A549 (cell line): ENCODE measurements at regions not wholly inside any gene's neighbourhood (a gene's known extent, or its start where the extent isn't known, plus 50 kb on each side); places are given as distances from the start of the nearest gene placed in this dataset.

Experiments
- ATAC-seq, 2 experiments: fragments of 200-7000 bp in 1 of 2; fragments of >200 bp in 1 of 2; cut with Nextera tagmentation in 1 of 2; cut with Tn5 transposase in 1 of 2; 3 replicates each; pipeline versions ENCODE4 v1.8.0 to v1.9.1; 2018 to 2020; ENCODE audit warnings: mild to moderate bottlenecking in 1 of 2, moderate library complexity in 1 of 2
- CTCF ChIA-PET: fragments of 300-600 bp; sonication (Branson Sonifier 250); formaldehyde crosslinking; extraction: SDS; loops from one replicate; lab custom pipeline; 2021; ENCODE audit warnings: antibody characterized with exemption, inconsistent platforms; lab: Yijun Ruan, JAX
- POLR2A ChIA-PET: fragments of 350-600 bp; formaldehyde crosslinking; extraction: SDS; loops from one replicate; lab custom pipeline; 2021; ENCODE audit warnings: antibody characterized with exemption, inconsistent platforms; lab: Yijun Ruan, JAX
- DNase-seq, 2 experiments: peaks; one replicate each; pipeline versions ENCODE4 v3.0.0 to v3.0.0-alpha.2; 2011 to 2016; ENCODE audit warnings: low read depth in 1 of 2, low spot score in 1 of 2
- FAIRE-seq: peaks from 2 replicates; lab custom pipeline; 2011; peaks lifted over from hg19 to GRCh38; lab: Jason Lieb, UNC
- H3K27ac ChIP-seq, 2 experiments: fragments of >200 bp; sonication (Bioruptor Twin); formaldehyde crosslinking; 3 replicates each; pipeline ENCODE4 v1.5.1; 2016 to 2017
- H3K4me1 ChIP-seq: fragments of >200 bp; sonication (Bioruptor Twin); formaldehyde crosslinking; 3 replicates; pipeline ENCODE4 v1.6.1; 2016
- H3K4me2 ChIP-seq: fragments of >200 bp; sonication (Bioruptor Twin); formaldehyde crosslinking; 3 replicates; pipeline ENCODE4 v1.6.1; 2016
- H3K4me3 ChIP-seq: fragments of >200 bp; sonication (Bioruptor Twin); formaldehyde crosslinking; 3 replicates; pipeline ENCODE4 v1.5.1; 2016
- H3K9me3 ChIP-seq: fragments of >200 bp; sonication (Bioruptor Twin); formaldehyde crosslinking; 3 replicates; pipeline ENCODE4 v1.6.1; 2016
- CBX2 ChIP-seq: fragments of 200-600 bp; sonication (generic); IDR thresholded peaks from 2 replicates; pipeline ENCODE4 v1.6.1; 2016; ENCODE audit warnings: low read depth, mild to moderate bottlenecking, borderline replicate concordance
- CBX8 ChIP-seq: fragments of 200-600 bp; sonication (generic); IDR thresholded peaks from 2 replicates; pipeline ENCODE4 v1.6.1; 2016
- CHD4 ChIP-seq: fragments of 200-600 bp; sonication (generic); IDR thresholded peaks from 2 replicates; pipeline ENCODE4 v1.6.1; 2016; ENCODE audit warnings: antibody characterized with exemption, mild to moderate bottlenecking, borderline replicate concordance
- EHF ChIP-seq: fragments of 250-450 bp; sonication (Bioruptor Pico); IDR thresholded peaks from 2 replicates; pipeline ENCODE4 v1.5.0; 2020; ENCODE audit warnings: mild to moderate bottlenecking
- EHMT2 ChIP-seq: fragments of 200-600 bp; sonication (generic); IDR thresholded peaks from 2 replicates; pipeline ENCODE4 v1.6.1; 2016; ENCODE audit warnings: antibody characterized with exemption, low read depth, mild to moderate bottlenecking, moderate library complexity
- ELK1 ChIP-seq: fragments of 150-350 bp; IDR thresholded peaks from 2 replicates; pipeline ENCODE4 v1.6.1; 2014; ENCODE audit warnings: low read depth, mild to moderate bottlenecking, low read length
- EP300 ChIP-seq, 2 experiments: fragments of >200 bp; sonication (Bioruptor Twin); formaldehyde crosslinking; IDR thresholded peaks; 2 replicates in 1 of 2; 3 replicates in 1 of 2; pipeline ENCODE4 v1.6.1; 2016 to 2017
- ESRRA ChIP-seq: fragments of 150-350 bp; IDR thresholded peaks from 2 replicates; pipeline ENCODE4 v1.6.1; 2014; ENCODE audit warnings: mild to moderate bottlenecking, low read length, borderline replicate concordance
- FOXS1 ChIP-seq: fragments of 250-450 bp; sonication (Bioruptor Pico); IDR thresholded peaks from 2 replicates; pipeline ENCODE4 v1.5.0; 2020; ENCODE audit warnings: mild to moderate bottlenecking, moderate library complexity
- HOXA7 ChIP-seq: fragments of 250-450 bp; sonication (Bioruptor Pico); IDR thresholded peaks from 2 replicates; pipeline ENCODE4 v1.5.0; 2020; ENCODE audit warnings: mild to moderate bottlenecking, moderate library complexity
- HOXB5 ChIP-seq: fragments of 250-450 bp; sonication (Bioruptor Pico); IDR thresholded peaks from 2 replicates; pipeline ENCODE4 v1.5.0; 2020; ENCODE audit warnings: mild to moderate bottlenecking, moderate library complexity
- MAZ ChIP-seq: fragments of 150-350 bp; IDR thresholded peaks from 2 replicates; pipeline ENCODE4 v1.6.1; 2014; ENCODE audit warnings: antibody characterized with exemption, low read depth, low read length, borderline replicate concordance
- NFE2L2 ChIP-seq: fragments of 150-350 bp; conservative IDR thresholded peaks from 2 replicates; pipeline ENCODE4 v1.6.1; 2014; ENCODE audit warnings: low read length
- PBX3 ChIP-seq: IDR thresholded peaks from 2 replicates; pipeline ENCODE4 v1.6.1; 2012
- POLR2A ChIP-seq: IDR thresholded peaks from 2 replicates; pipeline ENCODE4 v1.6.1; 2012; ENCODE audit warnings: mild to moderate bottlenecking, low read length
- POLR2AphosphoS2 ChIP-seq: conservative IDR thresholded peaks from 2 replicates; pipeline ENCODE4 v1.6.1; 2012; ENCODE audit warnings: low read length, improper control_type of control experiment, inconsistent platforms
- RAD21 ChIP-seq, 2 experiments: fragments of >200 bp in 1 of 2; sonication (Bioruptor Twin) in 1 of 2; formaldehyde crosslinking in 1 of 2; IDR thresholded peaks in 1 of 2; conservative IDR thresholded peaks in 1 of 2; 2 replicates in 1 of 2; 3 replicates in 1 of 2; pipeline ENCODE4 v1.6.1; 2012 to 2018; ENCODE audit warnings: inconsistent platforms in 1 of 2
- RARB ChIP-seq: fragments of 250-450 bp; sonication (Bioruptor Pico); IDR thresholded peaks from 2 replicates; pipeline ENCODE4 v1.8.0; 2021; ENCODE audit warnings: mild to moderate bottlenecking, moderate library complexity
- TFCP2L1 ChIP-seq: fragments of 250-450 bp; sonication (Bioruptor Pico); IDR thresholded peaks from 2 replicates; pipeline ENCODE4 v1.5.0; 2021; ENCODE audit warnings: mild to moderate bottlenecking
- ZFP36 ChIP-seq: fragments of 450-650 bp; IDR thresholded peaks from 2 replicates; pipeline ENCODE4 v1.6.1; 2014; ENCODE audit warnings: borderline replicate concordance; ENCODE audit not compliant: partially characterized antibody
- WGBS: methylation state at CpG from one replicate; pipeline ENCODE4 v1.1.6; 2017; ENCODE audit errors: missing lambda C conversion rate; 5-methylcytosine and 5-hydroxymethylcytosine counted together
- TF ChIP-seq, protein P1 (sequence below): fragments of 250-450 bp; sonication (Bioruptor Pico); IDR thresholded peaks from 2 replicates; pipeline ENCODE4 v1.5.0; 2021; ENCODE audit warnings: mild to moderate bottlenecking, moderate library complexity, borderline replicate concordance
- TF ChIP-seq, protein P2 (sequence below): IDR thresholded peaks from 2 replicates; pipeline ENCODE4 v1.6.1; 2012; ENCODE audit warnings: low read depth, borderline replicate concordance
- TF ChIP-seq, protein P3 (sequence below): fragments of 200-600 bp; sonication (generic); IDR thresholded peaks from 2 replicates; pipeline ENCODE4 v1.6.1; 2016; ENCODE audit warnings: antibody characterized with exemption, mild to moderate bottlenecking, moderate library complexity
- TF ChIP-seq, protein P4 (sequence below): fragments of >200 bp; sonication (Bioruptor Twin); formaldehyde crosslinking; IDR thresholded peaks from 3 replicates; pipeline ENCODE4 v1.5.1; 2016

GRCh38 chr3:29128001-29128400 is 152.9 kb upstream of the RBMS3 start:
- TF ChIP-seq TFCP2L1 (CRISPR knock-in tag) (no peak), EP300 (IDR thresholded peaks at IDR 0.05) (no peak), ELK1 (no peak), MAZ (no peak), ESRRA (no peak), HOXA7 (CRISPR knock-in tag) (no peak), FOXS1 (no peak), HOXB5 (CRISPR knock-in tag) (no peak), POLR2A (no peak), CHD4 (no peak), POLR2AphosphoS2 (no peak), EHMT2 (no peak), PBX3 (no peak)
- TF ChIP-seq, protein P1, sequence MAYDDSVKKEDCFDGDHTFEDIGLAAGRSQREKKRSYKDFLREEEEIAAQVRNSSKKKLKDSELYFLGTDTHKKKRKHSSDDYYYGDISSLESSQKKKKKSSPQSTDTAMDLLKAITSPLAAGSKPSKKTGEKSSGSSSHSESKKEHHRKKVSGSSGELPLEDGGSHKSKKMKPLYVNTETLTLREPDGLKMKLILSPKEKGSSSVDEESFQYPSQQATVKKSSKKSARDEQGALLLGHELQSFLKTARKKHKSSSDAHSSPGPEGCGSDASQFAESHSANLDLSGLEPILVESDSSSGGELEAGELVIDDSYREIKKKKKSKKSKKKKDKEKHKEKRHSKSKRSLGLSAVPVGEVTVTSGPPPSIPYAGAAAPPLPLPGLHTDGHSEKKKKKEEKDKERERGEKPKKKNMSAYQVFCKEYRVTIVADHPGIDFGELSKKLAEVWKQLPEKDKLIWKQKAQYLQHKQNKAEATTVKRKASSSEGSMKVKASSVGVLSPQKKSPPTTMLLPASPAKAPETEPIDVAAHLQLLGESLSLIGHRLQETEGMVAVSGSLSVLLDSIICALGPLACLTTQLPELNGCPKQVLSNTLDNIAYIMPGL (CRISPR knock-in tag) = no peak
- TF ChIP-seq, protein P2, sequence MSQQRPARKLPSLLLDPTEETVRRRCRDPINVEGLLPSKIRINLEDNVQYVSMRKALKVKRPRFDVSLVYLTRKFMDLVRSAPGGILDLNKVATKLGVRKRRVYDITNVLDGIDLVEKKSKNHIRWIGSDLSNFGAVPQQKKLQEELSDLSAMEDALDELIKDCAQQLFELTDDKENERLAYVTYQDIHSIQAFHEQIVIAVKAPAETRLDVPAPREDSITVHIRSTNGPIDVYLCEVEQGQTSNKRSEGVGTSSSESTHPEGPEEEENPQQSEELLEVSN = no peak
- ATAC-seq (no peak), DNase-seq (no peak), FAIRE-seq (no peak)
- Histone ChIP-seq H3K4me3 (no peak overlapping the region), H3K27ac (no peak overlapping the region), H3K9me3 (no peaks in the 10 kb centered on the region), H3K4me1 (no peaks in the 10 kb centered on the region), H3K4me2 (no peak overlapping the region)
- 28% methylated on average over 2 of the region's 2 CpGs for WGBS
- POLR2A ChIA-PET = no interaction called here
- CTCF ChIA-PET = interaction anchor here (2.6 kb wide), 1 partner anchor 10 kb away, joined by 5 read pairs; no protein-coding TSS in a partner anchor

GRCh38 chr3:29137601-29138000 is 143.3 kb upstream of the RBMS3 start:
- Histone ChIP-seq H3K27ac (no peak overlapping the region), H3K4me1 (no peaks in the 10 kb centered on the region), H3K4me3 (no peak overlapping the region), H3K4me2 (no peak overlapping the region), H3K9me3 (no peaks in the 10 kb centered on the region)
- ATAC-seq (no peak), FAIRE-seq (no peak), DNase-seq (no peak)
- WGBS = 5% methylated on average over 1 of the region's 1 CpG
- ChIA-PET POLR2A (no interaction called here), CTCF (interaction anchor here (1.4 kb wide), 1 partner anchor 9 kb away, joined by 5 read pairs; no protein-coding TSS in a partner anchor)
- TF ChIP-seq CBX2 = no peak
- TF ChIP-seq, protein P3, sequence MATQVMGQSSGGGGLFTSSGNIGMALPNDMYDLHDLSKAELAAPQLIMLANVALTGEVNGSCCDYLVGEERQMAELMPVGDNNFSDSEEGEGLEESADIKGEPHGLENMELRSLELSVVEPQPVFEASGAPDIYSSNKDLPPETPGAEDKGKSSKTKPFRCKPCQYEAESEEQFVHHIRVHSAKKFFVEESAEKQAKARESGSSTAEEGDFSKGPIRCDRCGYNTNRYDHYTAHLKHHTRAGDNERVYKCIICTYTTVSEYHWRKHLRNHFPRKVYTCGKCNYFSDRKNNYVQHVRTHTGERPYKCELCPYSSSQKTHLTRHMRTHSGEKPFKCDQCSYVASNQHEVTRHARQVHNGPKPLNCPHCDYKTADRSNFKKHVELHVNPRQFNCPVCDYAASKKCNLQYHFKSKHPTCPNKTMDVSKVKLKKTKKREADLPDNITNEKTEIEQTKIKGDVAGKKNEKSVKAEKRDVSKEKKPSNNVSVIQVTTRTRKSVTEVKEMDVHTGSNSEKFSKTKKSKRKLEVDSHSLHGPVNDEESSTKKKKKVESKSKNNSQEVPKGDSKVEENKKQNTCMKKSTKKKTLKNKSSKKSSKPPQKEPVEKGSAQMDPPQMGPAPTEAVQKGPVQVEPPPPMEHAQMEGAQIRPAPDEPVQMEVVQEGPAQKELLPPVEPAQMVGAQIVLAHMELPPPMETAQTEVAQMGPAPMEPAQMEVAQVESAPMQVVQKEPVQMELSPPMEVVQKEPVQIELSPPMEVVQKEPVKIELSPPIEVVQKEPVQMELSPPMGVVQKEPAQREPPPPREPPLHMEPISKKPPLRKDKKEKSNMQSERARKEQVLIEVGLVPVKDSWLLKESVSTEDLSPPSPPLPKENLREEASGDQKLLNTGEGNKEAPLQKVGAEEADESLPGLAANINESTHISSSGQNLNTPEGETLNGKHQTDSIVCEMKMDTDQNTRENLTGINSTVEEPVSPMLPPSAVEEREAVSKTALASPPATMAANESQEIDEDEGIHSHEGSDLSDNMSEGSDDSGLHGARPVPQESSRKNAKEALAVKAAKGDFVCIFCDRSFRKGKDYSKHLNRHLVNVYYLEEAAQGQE = no peak
- no peak for TF ChIP-seq EHMT2
- no peak for TF ChIP-seq NFE2L2
- no peak for TF ChIP-seq CBX8
- no peak for TF ChIP-seq ZFP36
- TF ChIP-seq, protein P4, sequence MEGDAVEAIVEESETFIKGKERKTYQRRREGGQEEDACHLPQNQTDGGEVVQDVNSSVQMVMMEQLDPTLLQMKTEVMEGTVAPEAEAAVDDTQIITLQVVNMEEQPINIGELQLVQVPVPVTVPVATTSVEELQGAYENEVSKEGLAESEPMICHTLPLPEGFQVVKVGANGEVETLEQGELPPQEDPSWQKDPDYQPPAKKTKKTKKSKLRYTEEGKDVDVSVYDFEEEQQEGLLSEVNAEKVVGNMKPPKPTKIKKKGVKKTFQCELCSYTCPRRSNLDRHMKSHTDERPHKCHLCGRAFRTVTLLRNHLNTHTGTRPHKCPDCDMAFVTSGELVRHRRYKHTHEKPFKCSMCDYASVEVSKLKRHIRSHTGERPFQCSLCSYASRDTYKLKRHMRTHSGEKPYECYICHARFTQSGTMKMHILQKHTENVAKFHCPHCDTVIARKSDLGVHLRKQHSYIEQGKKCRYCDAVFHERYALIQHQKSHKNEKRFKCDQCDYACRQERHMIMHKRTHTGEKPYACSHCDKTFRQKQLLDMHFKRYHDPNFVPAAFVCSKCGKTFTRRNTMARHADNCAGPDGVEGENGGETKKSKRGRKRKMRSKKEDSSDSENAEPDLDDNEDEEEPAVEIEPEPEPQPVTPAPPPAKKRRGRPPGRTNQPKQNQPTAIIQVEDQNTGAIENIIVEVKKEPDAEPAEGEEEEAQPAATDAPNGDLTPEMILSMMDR = no peak
- no peak for TF ChIP-seq RARB (CRISPR knock-in tag)
- no peak for TF ChIP-seq EHF (CRISPR knock-in tag)
- no peak for TF ChIP-seq RAD21 (conservative IDR thresholded peaks at IDR 0.05 in 1 of 2, IDR thresholded peaks at IDR 0.05 in 1 of 2)
